ENCODE measurements at regions not wholly inside any gene's neighbourhood (a gene's known extent, or its start where the extent isn't known, plus 50 kb on each side); places are given as distances from the start of the nearest gene placed in this dataset.

DNA sequence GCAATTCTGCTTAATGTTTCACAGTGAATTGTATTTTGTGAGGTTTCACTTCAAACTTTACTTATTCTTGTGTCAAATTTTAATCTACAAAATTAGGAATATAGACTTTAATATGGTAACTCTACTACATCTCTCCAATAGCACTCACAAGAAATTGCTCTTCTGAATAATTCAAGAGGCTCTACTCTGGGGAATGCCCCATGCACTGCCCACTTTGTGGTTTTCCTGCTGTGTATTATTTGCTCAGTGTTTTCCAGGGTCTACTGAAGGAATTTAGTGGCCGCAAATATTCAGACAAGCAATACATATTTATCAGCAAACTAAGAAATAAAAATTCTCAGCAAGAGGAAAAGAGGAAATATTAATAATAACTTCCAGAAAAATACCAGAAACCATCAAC, 611.4 kb downstream of the TNS3 start:
- intact Hi-C loops (cut with DNase I, micrococcal nuclease) = no loop called here
- no peak for ATAC-seq (ENCODE audit: poor library complexity)

DNA sequence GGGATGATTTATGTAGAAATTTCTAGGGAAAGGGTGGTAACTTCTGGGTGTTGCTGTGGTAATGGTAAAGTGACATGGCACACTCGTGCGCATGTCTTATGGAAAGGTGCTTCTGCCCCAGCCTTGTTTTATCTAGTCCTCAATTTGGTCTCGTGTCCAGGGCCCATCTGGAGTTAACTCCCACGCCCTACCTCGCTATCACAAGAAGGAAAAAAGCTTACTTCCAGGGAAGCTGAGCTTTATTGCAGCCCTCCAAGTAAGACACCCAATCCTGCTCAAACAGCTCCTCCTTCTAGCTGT, 611.8 kb downstream of the TNS3 start:
- no peaks in the 10 kb centered on the region for H3K4me1 ChIP-seq (ENCODE audit: insufficient read depth, low read length)
- Mint-ChIP-seq H3K36me3 (ENCODE audit: low read depth) (no peaks in the 10 kb centered on the region), H3K4me1 (ENCODE audit: low read depth) (no peaks in the 10 kb centered on the region), H3K4me3 (no peak overlapping the region), H3K27ac (no peak overlapping the region), H3K27me3 (no peaks in the 10 kb centered on the region), H3K9me3 (peaks cover 3% of the 10 kb centered on the region)
- ChIA-PET POLR2A (no interaction called here), CTCF (no interaction called here)
- ATAC-seq (ENCODE audit: poor library complexity) (no peak), DNase-seq (no peak)
- intact Hi-C loops (cut with DNase I, micrococcal nuclease) = no loop called here
- H3K36me3 ChIP-seq (ENCODE audit: insufficient read depth, low read length) = no peaks in the 10 kb centered on the region
- no peak overlapping the region for H3K27ac ChIP-seq (ENCODE audit: low read depth in 1 of 2, low read length in 2 of 2)
- no peak overlapping the region for H3K4me3 ChIP-seq (ENCODE audit: low read length)
- no peaks in the 10 kb centered on the region for H3K27me3 ChIP-seq (ENCODE audit: control insufficient read depth in 1 of 2, insufficient read depth in 2 of 2, low read length in 2 of 2)
- H3K9me3 ChIP-seq (ENCODE audit: control insufficient read depth in 1 of 2, insufficient read depth in 1 of 2, low read length in 2 of 2) = peaks cover 0 to under 1% of the 10 kb centered on the region in 2 experiments
- TF ChIP-seq, protein P1, sequence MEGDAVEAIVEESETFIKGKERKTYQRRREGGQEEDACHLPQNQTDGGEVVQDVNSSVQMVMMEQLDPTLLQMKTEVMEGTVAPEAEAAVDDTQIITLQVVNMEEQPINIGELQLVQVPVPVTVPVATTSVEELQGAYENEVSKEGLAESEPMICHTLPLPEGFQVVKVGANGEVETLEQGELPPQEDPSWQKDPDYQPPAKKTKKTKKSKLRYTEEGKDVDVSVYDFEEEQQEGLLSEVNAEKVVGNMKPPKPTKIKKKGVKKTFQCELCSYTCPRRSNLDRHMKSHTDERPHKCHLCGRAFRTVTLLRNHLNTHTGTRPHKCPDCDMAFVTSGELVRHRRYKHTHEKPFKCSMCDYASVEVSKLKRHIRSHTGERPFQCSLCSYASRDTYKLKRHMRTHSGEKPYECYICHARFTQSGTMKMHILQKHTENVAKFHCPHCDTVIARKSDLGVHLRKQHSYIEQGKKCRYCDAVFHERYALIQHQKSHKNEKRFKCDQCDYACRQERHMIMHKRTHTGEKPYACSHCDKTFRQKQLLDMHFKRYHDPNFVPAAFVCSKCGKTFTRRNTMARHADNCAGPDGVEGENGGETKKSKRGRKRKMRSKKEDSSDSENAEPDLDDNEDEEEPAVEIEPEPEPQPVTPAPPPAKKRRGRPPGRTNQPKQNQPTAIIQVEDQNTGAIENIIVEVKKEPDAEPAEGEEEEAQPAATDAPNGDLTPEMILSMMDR (IDR thresholded peaks at IDR 0.05) = no peak

More for the DNA sequence above, 611.4 kb downstream of the TNS3 start:
- Histone ChIP-seq H3K4me1 (ENCODE audit: insufficient read depth, low read length) (no peaks in the 10 kb centered on the region), H3K27me3 (ENCODE audit: control insufficient read depth in 1 of 2, insufficient read depth in 2 of 2, low read length in 2 of 2) (no peaks in the 10 kb centered on the region), H3K9me3 (ENCODE audit: control insufficient read depth in 1 of 2, insufficient read depth in 1 of 2, low read length in 2 of 2) (no peaks in the 10 kb centered on the region), H3K4me3 (ENCODE audit: low read length) (no peak overlapping the region), H3K27ac (ENCODE audit: low read depth in 1 of 2, low read length in 2 of 2) (no peak overlapping the region), H3K36me3 (ENCODE audit: insufficient read depth, low read length) (no peaks in the 10 kb centered on the region)
- POLR2A ChIA-PET = no interaction called here
- TF ChIP-seq, protein P1 (IDR thresholded peaks at IDR 0.05) = no peak
- no peak for DNase-seq
- Mint-ChIP-seq H3K9me3 (peaks cover 3% of the 10 kb centered on the region), H3K27me3 (no peaks in the 10 kb centered on the region), H3K4me1 (ENCODE audit: low read depth) (no peaks in the 10 kb centered on the region), H3K4me3 (no peak overlapping the region), H3K36me3 (ENCODE audit: low read depth) (no peaks in the 10 kb centered on the region), H3K27ac (no peak overlapping the region)
- CTCF ChIA-PET = no interaction called here

DNA sequence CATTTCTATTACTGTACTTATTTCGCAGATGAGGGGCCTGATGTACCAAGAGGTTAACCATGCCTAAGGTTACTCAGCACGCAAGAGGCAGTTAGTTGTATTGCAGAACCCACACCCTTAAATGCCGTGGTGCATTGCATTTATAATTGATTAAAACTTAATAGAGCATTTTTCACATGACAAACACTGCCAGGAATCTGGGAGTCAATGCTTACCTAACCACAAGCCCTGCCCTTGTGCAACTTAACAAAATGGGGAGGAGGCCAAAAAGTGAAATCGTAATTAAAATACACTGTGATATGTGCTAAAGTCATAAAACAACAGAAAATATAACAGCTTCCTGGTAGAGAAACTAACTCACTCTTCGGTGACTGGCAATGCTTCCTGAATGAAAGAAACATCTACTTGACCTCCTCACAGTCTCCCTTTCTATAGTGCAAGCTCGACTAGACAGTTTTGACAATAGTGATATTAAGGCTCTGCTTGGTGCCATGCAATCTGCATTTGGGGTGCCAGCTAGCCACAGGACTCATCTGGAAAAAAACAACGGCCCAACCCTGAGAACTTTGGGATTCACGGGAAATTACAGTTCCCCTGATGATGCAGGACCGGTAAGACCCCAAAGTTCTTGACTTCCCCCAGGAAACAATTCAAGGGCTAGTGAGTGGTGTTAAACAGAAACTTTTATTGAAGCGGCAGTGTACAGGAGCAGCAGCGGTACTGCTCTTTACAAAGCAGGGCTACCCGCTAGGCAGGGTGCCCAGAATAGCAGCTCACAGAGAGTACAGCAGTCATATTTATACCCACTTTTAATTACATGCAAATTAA, 612.4 kb downstream of the TNS3 start:
- no peak overlapping the region for H3K4me3 Mint-ChIP-seq
- no peaks in the 10 kb centered on the region for H3K27me3 Mint-ChIP-seq
- H3K27ac Mint-ChIP-seq = no peak overlapping the region
- H3K4me1 Mint-ChIP-seq (ENCODE audit: low read depth) = no peaks in the 10 kb centered on the region
- ChIA-PET CTCF (no interaction called here), POLR2A (no interaction called here)
- H3K36me3 Mint-ChIP-seq (ENCODE audit: low read depth) = no peaks in the 10 kb centered on the region
- H3K27me3 ChIP-seq (ENCODE audit: control insufficient read depth in 1 of 2, insufficient read depth in 2 of 2, low read length in 2 of 2) = no peaks in the 10 kb centered on the region
- H3K4me1 ChIP-seq (ENCODE audit: insufficient read depth, low read length) = no peaks in the 10 kb centered on the region
- peaks cover 8% of the 10 kb centered on the region for H3K9me3 Mint-ChIP-seq
- no peaks in the 10 kb centered on the region for H3K36me3 ChIP-seq (ENCODE audit: insufficient read depth, low read length)
- TF ChIP-seq, protein P1 (IDR thresholded peaks at IDR 0.05) = no peak
- ATAC-seq (ENCODE audit: poor library complexity) = no peak
- H3K9me3 ChIP-seq (ENCODE audit: control insufficient read depth in 1 of 2, insufficient read depth in 1 of 2, low read length in 2 of 2) = peaks cover 0 to 3% of the 10 kb centered on the region in 2 experiments
- intact Hi-C loops (cut with DNase I, micrococcal nuclease) = no loop called here
- DNase-seq = no peak
- no peak overlapping the region for H3K4me3 ChIP-seq (ENCODE audit: low read length)
- no peak overlapping the region for H3K27ac ChIP-seq (ENCODE audit: low read depth in 1 of 2, low read length in 2 of 2)

Measured in CD4-positive, alpha-beta T cell (primary cell).